GM23338 (cell line): ENCODE measurements at regions not wholly inside any gene's neighbourhood (a gene's known extent, or its start where the extent isn't known, plus 50 kb on each side); places are given as distances from the start of the nearest gene placed in this dataset.

Experiments
- ATAC-seq: fragments of 200-7000 bp; cut with Tn5 transposase; 3 replicates; pipeline ENCODE4 v1.9.1; 2020
- DNase-seq: peaks from one replicate; pipeline ENCODE4 v3.0.0-alpha.2; 2015; ENCODE audit warnings: low spot score
- H2AFZ ChIP-seq: fragments of 200-600 bp; sonication (generic); 2 replicates; pipeline ENCODE4 v1.8.0; 2016; ENCODE audit warnings: antibody characterized with exemption, mild to moderate bottlenecking, moderate library complexity
- H3F3A ChIP-seq: fragments of 200-600 bp; sonication (generic); replicated peaks from 2 replicates; pipeline ENCODE4 v1.8.0; 2017; ENCODE audit warnings: antibody characterized with exemption, mixed run types, low read depth
- H3K27ac ChIP-seq: fragments of 200-600 bp; sonication (generic); 2 replicates; pipeline ENCODE4 v1.6.1; 2016; ENCODE audit warnings: low read depth
- H3K27me3 ChIP-seq: fragments of 200-600 bp; sonication (generic); 2 replicates; pipeline ENCODE4 v1.8.0; 2016; ENCODE audit warnings: mild to moderate bottlenecking, mixed run types, moderate library complexity; ENCODE audit not compliant: insufficient read depth
- H3K36me3 ChIP-seq: fragments of 200-600 bp; sonication (generic); 2 replicates; pipeline ENCODE4 v1.8.0; 2016; ENCODE audit warnings: mild to moderate bottlenecking; ENCODE audit not compliant: insufficient read depth
- H3K4me1 ChIP-seq: fragments of 200-600 bp; sonication (generic); 2 replicates; pipeline ENCODE4 v1.8.0; 2016; ENCODE audit warnings: mild to moderate bottlenecking, moderate library complexity; ENCODE audit not compliant: insufficient read depth
- H3K4me2 ChIP-seq: fragments of 200-600 bp; sonication (generic); 2 replicates; pipeline ENCODE4 v1.7.1; 2017; ENCODE audit warnings: mixed run types
- H3K4me3 ChIP-seq: fragments of 200-600 bp; sonication (generic); 2 replicates; pipeline ENCODE4 v1.6.1; 2016; ENCODE audit warnings: mixed run types
- H3K79me2 ChIP-seq: fragments of 200-600 bp; sonication (generic); replicated peaks from 2 replicates; pipeline ENCODE4 v1.8.0; 2017; ENCODE audit warnings: mild to moderate bottlenecking; ENCODE audit not compliant: insufficient read depth
- H3K9me2 ChIP-seq: fragments of 200-600 bp; sonication (generic); 2 replicates; pipeline ENCODE4 v1.8.0; 2017; ENCODE audit not compliant: insufficient read depth
- H4K20me1 ChIP-seq: fragments of 200-600 bp; sonication (generic); replicated peaks from 2 replicates; pipeline ENCODE4 v1.8.0; 2017; ENCODE audit warnings: mild to moderate bottlenecking; ENCODE audit not compliant: insufficient read depth
- H3K27ac Mint-ChIP-seq: 2 replicates; pipeline ENCODE4 v1.8.0; 2020; ENCODE audit warnings: inconsistent platforms, mild to moderate bottlenecking, moderate library complexity, mixed read lengths
- H3K27me3 Mint-ChIP-seq: 3 replicates; pipeline ENCODE4 v1.8.0; 2022; ENCODE audit warnings: low read depth, mild to moderate bottlenecking, moderate library complexity, mixed read lengths, inconsistent platforms; ENCODE audit not compliant: insufficient read depth, poor library complexity
- H3K36me3 Mint-ChIP-seq: 3 replicates; pipeline ENCODE4 v1.8.0; 2021; ENCODE audit warnings: low read depth, mild to moderate bottlenecking, inconsistent platforms, moderate library complexity, mixed read lengths
- H3K4me1 Mint-ChIP-seq: 3 replicates; pipeline ENCODE4 v1.8.0; 2020; ENCODE audit warnings: mild to moderate bottlenecking, inconsistent platforms, mixed read lengths
- H3K4me3 Mint-ChIP-seq: 3 replicates; pipeline ENCODE4 v1.8.0; 2021; ENCODE audit warnings: moderate library complexity, mild to moderate bottlenecking, inconsistent platforms, mixed read lengths
- H3K9me3 Mint-ChIP-seq: 3 replicates; pipeline ENCODE4 v1.8.0; 2020; ENCODE audit warnings: moderate library complexity, mild to moderate bottlenecking, inconsistent platforms, mixed read lengths
- ETS1 ChIP-seq: IDR thresholded peaks from 2 replicates; pipeline ENCODE4 v1.6.1; 2016; ENCODE audit warnings: antibody characterized with exemption
- EZH2 ChIP-seq: fragments of 200-600 bp; sonication (generic); IDR thresholded peaks from one replicate; pipeline ENCODE4 v1.8.0; 2017; ENCODE audit warnings: antibody characterized with exemption, mild to moderate bottlenecking, low read depth; ENCODE audit not compliant: unreplicated experiment
- EZH2phosphoT487 ChIP-seq: fragments of 200-600 bp; sonication (generic); IDR thresholded peaks from one replicate; pipeline ENCODE4 v1.8.1; 2018; ENCODE audit warnings: antibody characterized with exemption; ENCODE audit not compliant: unreplicated experiment
- JUNB ChIP-seq: IDR thresholded peaks from one replicate; pipeline ENCODE4 v1.6.1; 2016; ENCODE audit warnings: antibody characterized with exemption; ENCODE audit not compliant: unreplicated experiment
- NANOG ChIP-seq: IDR thresholded peaks from 2 replicates; pipeline ENCODE4 v1.6.1; 2016; ENCODE audit warnings: antibody characterized with exemption, borderline replicate concordance
- POLR2AphosphoS5 ChIP-seq: IDR thresholded peaks from 2 replicates; pipeline ENCODE4 v1.6.1; 2016; ENCODE audit warnings: antibody characterized with exemption, low read depth
- ZNF331 ChIP-seq: fragments of 250-450 bp; sonication (Bioruptor Pico); IDR thresholded peaks from 2 replicates; pipeline ENCODE4 v1.5.0; 2020; ENCODE audit warnings: low read depth, mild to moderate bottlenecking, moderate library complexity
- ZNF462 ChIP-seq: fragments of 250-450 bp; sonication (Bioruptor Pico); IDR thresholded peaks from 2 replicates; pipeline ENCODE4 v1.5.0; 2020; ENCODE audit warnings: mild to moderate bottlenecking, moderate library complexity

- TF ChIP-seq NANOG (no peak), JUNB (no peak), POLR2AphosphoS5 (no peak), ETS1 (no peak), ZNF462 (no peak)
These were observed 73.6 kb upstream of the NXPH2 start (continued) for GRCh38 chr2:138853761-138854160.

GRCh38 chr2:138853296-138853695 is 73.1 kb upstream of the NXPH2 start:
- DNase-seq, result no peak
- ATAC-seq, result no peak
- no peak overlapping the region for H3K27ac Mint-ChIP-seq
- H3K36me3 Mint-ChIP-seq, result no peaks in the 10 kb centered on the region
- H3K27me3 Mint-ChIP-seq, result no peaks in the 10 kb centered on the region
- Histone ChIP-seq H3K79me2 (no peaks in the 10 kb centered on the region), H3K36me3 (no peaks in the 10 kb centered on the region), H3K4me2 (no peak overlapping the region), H3K9me2 (peaks cover 3% of the 10 kb centered on the region; the same call in 1 of the 2 replicates), H4K20me1 (no peaks in the 10 kb centered on the region), H3K27me3 (no peaks in the 10 kb centered on the region), H3K4me1 (no peaks in the 10 kb centered on the region), H2AFZ (no peak overlapping the region), H3K4me3 (no peak overlapping the region), H3K27ac (no peak overlapping the region), H3F3A (no peaks in the 10 kb centered on the region)
- H3K4me3 Mint-ChIP-seq, result no peak overlapping the region
- H3K4me1 Mint-ChIP-seq, result no peaks in the 10 kb centered on the region
- no peaks in the 10 kb centered on the region for H3K9me3 Mint-ChIP-seq
- TF ChIP-seq ZNF462 (no peak), EZH2 (no peak), ZNF331 (CRISPR knock-in tag) (no peak), EZH2phosphoT487 (no peak)
